KMS-11 (cell line): ENCODE measurements at regions not wholly inside any gene's neighbourhood (a gene's known extent, or its start where the extent isn't known, plus 50 kb on each side); places are given as distances from the start of the nearest gene placed in this dataset.

ENCODE experiments used
- H2AFZ ChIP-seq: fragments of 200-600 bp; sonication (generic); 2 replicates; pipeline ENCODE4 v1.6.1; 2016; ENCODE audit warnings: antibody characterized with exemption, mixed run types, low read depth
- H3K27ac ChIP-seq: fragments of 200-600 bp; sonication (generic); 2 replicates; pipeline ENCODE4 v1.6.1; 2016; ENCODE audit warnings: mild to moderate bottlenecking, mixed run types
- H3K27me3 ChIP-seq: fragments of 200-600 bp; sonication (generic); 2 replicates; pipeline ENCODE4 v1.6.1; 2017; ENCODE audit warnings: mild to moderate bottlenecking, low read depth, mixed run types, moderate library complexity; ENCODE audit not compliant: insufficient read depth
- H3K36me3 ChIP-seq: fragments of 200-600 bp; sonication (generic); 2 replicates; pipeline ENCODE4 v1.6.1; 2017; ENCODE audit warnings: mild to moderate bottlenecking, mixed run types; ENCODE audit not compliant: insufficient read depth
- H3K4me1 ChIP-seq: fragments of 200-600 bp; sonication (generic); 2 replicates; pipeline ENCODE4 v1.6.1; 2016; ENCODE audit warnings: mild to moderate bottlenecking, low read depth, mixed run types; ENCODE audit not compliant: poor library complexity, severe bottlenecking
- H3K4me2 ChIP-seq: fragments of 200-600 bp; sonication (generic); 2 replicates; pipeline ENCODE4 v1.7.0; 2016; ENCODE audit warnings: mild to moderate bottlenecking, mixed run types
- H3K4me3 ChIP-seq: fragments of 200-600 bp; sonication (generic); IDR thresholded peaks from 2 replicates; pipeline ENCODE4 v1.6.1; 2017; ENCODE audit warnings: low read depth, low read length, mixed read lengths; ENCODE audit not compliant: insufficient read depth
- H3K79me2 ChIP-seq: fragments of 200-600 bp; sonication (generic); 2 replicates; pipeline ENCODE4 v1.6.1; 2016; ENCODE audit warnings: low read depth, mixed run types; ENCODE audit not compliant: insufficient read depth
- H3K9ac ChIP-seq: fragments of 200-600 bp; sonication (generic); 2 replicates; pipeline ENCODE4 v1.6.1; 2016; ENCODE audit warnings: mild to moderate bottlenecking, mixed run types
- H4K20me1 ChIP-seq: fragments of 200-600 bp; sonication (generic); 2 replicates; pipeline ENCODE4 v1.6.1; 2016; ENCODE audit warnings: mild to moderate bottlenecking, mixed run types; ENCODE audit not compliant: insufficient read depth
- CTCF ChIP-seq: fragments of 200-600 bp; sonication (generic); conservative IDR thresholded peaks from 2 replicates; pipeline ENCODE4 v1.6.1; 2017; ENCODE audit warnings: low read depth, mild to moderate bottlenecking, antibody characterized with exemption, low read length, moderate library complexity, mixed read lengths

GRCh38 chr11:44377914-44378321, 68.0 kb upstream of the ALX4 start:
- Histone ChIP-seq H3K4me3 (no peak overlapping the region), H3K36me3 (no peaks in the 10 kb centered on the region), H3K4me1 (no peaks in the 10 kb centered on the region), H3K27ac (no peak overlapping the region), H3K79me2 (no peaks in the 10 kb centered on the region), H3K9ac (no peak overlapping the region), H3K27me3 (no peaks in the 10 kb centered on the region), H3K4me2 (no peak overlapping the region), H2AFZ (no peak overlapping the region), H4K20me1 (no peaks in the 10 kb centered on the region)
- no peak for TF ChIP-seq CTCF

- Histone ChIP-seq H4K20me1 (no peaks in the 10 kb centered on the region), H3K79me2 (no peaks in the 10 kb centered on the region), H3K4me3 (no peak overlapping the region), H3K27ac (no peak overlapping the region), H3K4me1 (no peaks in the 10 kb centered on the region), H3K4me2 (no peak overlapping the region), H3K27me3 (no peaks in the 10 kb centered on the region), H2AFZ (no peak overlapping the region), H3K9ac (no peak overlapping the region), H3K36me3 (no peaks in the 10 kb centered on the region)
- TF ChIP-seq CTCF, result no peak
These were observed 69.4 kb upstream of the ALX4 start for GRCh38 chr11:44379141-44380008.

- Histone ChIP-seq H3K36me3 (no peaks in the 10 kb centered on the region), H3K4me1 (no peaks in the 10 kb centered on the region), H4K20me1 (no peaks in the 10 kb centered on the region), H3K27me3 (no peaks in the 10 kb centered on the region), H3K79me2 (no peaks in the 10 kb centered on the region), H3K27ac (no peak overlapping the region), H3K9ac (no peak overlapping the region), H3K4me2 (no peak overlapping the region), H3K4me3 (no peak overlapping the region), H2AFZ (no peak overlapping the region)
- no peak for TF ChIP-seq CTCF
These were observed 70.0 kb upstream of the ALX4 start for GRCh38 chr11:44380009-44380313.

DNA sequence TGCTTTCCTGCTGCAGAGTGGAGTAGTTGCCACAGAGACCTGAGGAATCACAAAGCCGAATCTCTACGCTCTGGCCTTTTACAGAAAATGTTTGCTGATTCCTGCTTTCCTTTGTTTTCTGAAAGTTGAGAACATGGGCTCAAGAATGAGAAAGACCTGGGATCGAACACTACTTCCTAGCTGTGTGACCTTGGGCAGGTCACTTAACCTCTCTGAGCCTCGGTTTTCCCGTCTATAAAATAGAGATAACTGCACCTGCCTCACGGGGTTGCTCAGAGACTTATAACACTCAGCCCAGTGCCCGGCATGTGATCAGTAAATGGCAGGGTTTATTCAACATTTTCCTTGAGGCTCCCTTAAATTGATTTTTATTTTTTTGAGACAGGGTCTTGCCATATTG, 70.9 kb upstream of the ALX4 start:
- no peak overlapping the region for H3K4me3 ChIP-seq
- H3K36me3 ChIP-seq, result no peaks in the 10 kb centered on the region
- no peak overlapping the region for H2AFZ ChIP-seq
- no peak overlapping the region for H3K27ac ChIP-seq
- TF ChIP-seq CTCF, result no peak
- H3K4me2 ChIP-seq, result no peak overlapping the region
- H3K27me3 ChIP-seq, result no peaks in the 10 kb centered on the region
- no peak overlapping the region for H3K9ac ChIP-seq
- no peaks in the 10 kb centered on the region for H3K79me2 ChIP-seq
- no peaks in the 10 kb centered on the region for H3K4me1 ChIP-seq
- no peaks in the 10 kb centered on the region for H4K20me1 ChIP-seq
